Hematopoietic multipotent progenitor cell (in vitro differentiated cells): ENCODE measurements at regions not wholly inside any gene's neighbourhood (a gene's known extent, or its start where the extent isn't known, plus 50 kb on each side); places are given as distances from the start of the nearest gene placed in this dataset.

Experiments
- DNase-seq, 3 donors: peaks; one replicate each; pipeline ENCODE4 v3.0.0-alpha.2; 2011 to 2015; ENCODE audit warnings: low read depth in 2 of 3, low spot score in 2 of 3

GRCh38 chr2:221322741-221323140 is 249.4 kb downstream of the EPHA4 start:
- DNase-seq = no peak

- DNase-seq = no peak
Observed at GRCh38 chr2:221323513-221323912, 248.6 kb downstream of the EPHA4 start.

GRCh38 chr2:221330436-221330835 is 241.7 kb downstream of the EPHA4 start:
- DNase-seq = no peak

- DNase-seq = no peak
Observed at GRCh38 chr2:221334481-221335218, 237.5 kb downstream of the EPHA4 start.

GRCh38 chr2:221335219-221335752 is 236.8 kb downstream of the EPHA4 start:
- no peak for DNase-seq

- no peak for DNase-seq
Observed at GRCh38 chr2:221336967-221337366, 235.1 kb downstream of the EPHA4 start.

GRCh38 chr2:221337957-221338685 is 234.0 kb downstream of the EPHA4 start:
- no peak for DNase-seq

- no peak for DNase-seq
Observed at GRCh38 chr2:221342388-221342787, 229.7 kb downstream of the EPHA4 start.

GRCh38 chr2:221343524-221343923 is 228.6 kb downstream of the EPHA4 start:
- no peak for DNase-seq

- DNase-seq = no peak
Observed at GRCh38 chr2:221345516-221345915, 226.6 kb downstream of the EPHA4 start.

GRCh38 chr2:221346411-221346810 is 225.7 kb downstream of the EPHA4 start:
- DNase-seq = no peak

GRCh38 chr2:221347471-221347870 is 224.6 kb downstream of the EPHA4 start:
- DNase-seq = no peak

GRCh38 chr2:221350616-221351015 is 221.5 kb downstream of the EPHA4 start:
- DNase-seq = no peak

GRCh38 chr2:221353201-221353600 is 218.9 kb downstream of the EPHA4 start:
- no peak for DNase-seq

GRCh38 chr2:221360312-221360711 is 211.8 kb downstream of the EPHA4 start:
- DNase-seq = no peak

GRCh38 chr2:221360742-221361141 is 211.4 kb downstream of the EPHA4 start:
- no peak for DNase-seq

GRCh38 chr2:221361633-221362032 is 210.5 kb downstream of the EPHA4 start:
- DNase-seq = no peak

- DNase-seq = no peak
Observed at GRCh38 chr2:221364672-221365071, 207.4 kb downstream of the EPHA4 start.
